HG02870 (cell line): ENCODE measurements at regions not wholly inside any gene's neighbourhood (a gene's known extent, or its start where the extent isn't known, plus 50 kb on each side); places are given as distances from the start of the nearest gene placed in this dataset.

Experiments
- ATAC-seq: cut with Tn5 transposase; IDR thresholded peaks from one replicate; pipeline ENCODE4 v1.9.1; 2021; ENCODE audit warnings: mild to moderate bottlenecking, moderate library complexity; ENCODE audit not compliant: unreplicated experiment

- ATAC-seq, result no peak
Observed at GRCh38 chr4:136458326-136458725, 1074.0 kb downstream of the PCDH18 start.

DNA sequence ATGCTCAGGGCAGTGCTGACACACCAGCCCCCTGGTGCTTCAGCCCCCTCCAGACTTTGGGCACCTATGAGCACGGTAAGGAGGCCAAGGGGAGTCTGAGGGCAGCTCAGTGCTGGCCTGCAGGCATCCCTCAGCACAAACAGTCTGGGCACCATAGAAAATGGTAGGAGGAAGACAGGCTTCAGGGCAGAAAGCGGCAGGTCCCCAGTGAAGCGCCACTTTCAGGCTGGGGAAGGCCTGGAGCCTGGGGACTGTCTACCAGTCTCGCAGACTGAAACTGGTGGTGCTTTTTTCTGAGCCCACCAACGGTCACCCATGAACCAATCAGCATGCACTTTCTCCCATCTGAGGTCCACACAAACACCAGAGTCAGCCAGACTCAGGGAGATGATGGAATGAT lies 1074.7 kb downstream of the PCDH18 start:
- no peak for ATAC-seq

- no peak for ATAC-seq
Observed at GRCh38 chr4:136457004-136457403, 1075.3 kb downstream of the PCDH18 start.

GRCh38 chr4:136443006-136443405 lies 1089.3 kb downstream of the PCDH18 start:
- no peak for ATAC-seq

GRCh38 chr4:136442447-136442846 lies 1089.8 kb downstream of the PCDH18 start:
- ATAC-seq, result no peak

DNA sequence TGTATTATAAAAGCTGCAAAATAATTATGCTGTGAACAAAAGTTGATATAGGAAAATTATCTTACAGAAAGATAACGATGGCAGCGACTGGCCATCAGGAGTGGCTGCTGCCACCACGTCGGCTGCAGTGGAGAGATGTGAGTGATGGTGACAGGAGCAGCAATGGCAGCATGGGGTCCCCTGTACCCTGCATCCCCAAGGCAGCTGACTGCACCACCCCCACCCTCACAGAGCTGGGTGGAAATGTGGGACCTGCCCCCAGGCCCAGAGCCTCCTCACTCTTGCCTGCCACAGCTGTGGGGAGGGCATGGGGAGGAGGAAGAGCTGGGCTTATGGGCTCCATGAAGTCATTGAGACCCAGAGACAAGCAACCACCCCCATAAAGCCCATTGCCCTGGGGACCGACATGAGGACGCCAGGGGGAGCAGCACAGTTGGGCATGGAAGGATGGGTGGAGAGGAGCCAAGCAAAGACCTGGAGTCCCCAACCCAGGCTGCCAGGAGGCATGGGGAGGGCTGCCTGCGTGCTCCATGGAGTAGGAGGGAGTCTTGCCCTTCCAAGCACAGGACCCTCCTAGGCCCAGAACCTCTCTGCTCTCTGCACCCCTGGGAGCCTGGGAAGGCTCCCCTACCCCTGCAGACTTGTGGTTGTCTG lies 1090.5 kb downstream of the PCDH18 start:
- no peak for ATAC-seq

GRCh38 chr4:136438645-136439044 lies 1093.6 kb downstream of the PCDH18 start:
- no peak for ATAC-seq

GRCh38 chr4:136424052-136424451 lies 1108.2 kb downstream of the PCDH18 start:
- ATAC-seq, result no peak

DNA sequence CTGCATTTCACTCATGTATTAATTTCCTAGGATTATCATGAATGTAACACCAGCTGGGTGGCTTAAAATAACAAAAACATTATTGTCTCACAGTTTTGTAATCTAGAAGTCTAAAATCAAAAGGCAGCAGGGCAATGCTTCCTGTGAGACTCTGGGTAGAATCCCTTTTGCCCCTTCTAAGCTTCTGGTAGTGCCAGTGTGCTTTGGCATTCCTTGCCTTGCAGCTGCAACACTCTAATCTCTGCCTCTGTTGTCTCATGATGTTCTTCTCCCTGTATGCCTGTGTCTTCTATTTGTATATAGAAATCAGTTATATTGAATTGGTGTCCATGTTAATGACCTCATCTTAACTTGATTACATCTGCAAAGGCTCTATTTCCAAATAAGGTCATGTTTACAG lies 1117.3 kb downstream of the PCDH18 start:
- ATAC-seq, result no peak

GRCh38 chr4:136412708-136413107 lies 1119.6 kb downstream of the PCDH18 start:
- no peak for ATAC-seq

- no peak for ATAC-seq
Observed at GRCh38 chr4:136400829-136401228, 1131.5 kb downstream of the PCDH18 start.

DNA sequence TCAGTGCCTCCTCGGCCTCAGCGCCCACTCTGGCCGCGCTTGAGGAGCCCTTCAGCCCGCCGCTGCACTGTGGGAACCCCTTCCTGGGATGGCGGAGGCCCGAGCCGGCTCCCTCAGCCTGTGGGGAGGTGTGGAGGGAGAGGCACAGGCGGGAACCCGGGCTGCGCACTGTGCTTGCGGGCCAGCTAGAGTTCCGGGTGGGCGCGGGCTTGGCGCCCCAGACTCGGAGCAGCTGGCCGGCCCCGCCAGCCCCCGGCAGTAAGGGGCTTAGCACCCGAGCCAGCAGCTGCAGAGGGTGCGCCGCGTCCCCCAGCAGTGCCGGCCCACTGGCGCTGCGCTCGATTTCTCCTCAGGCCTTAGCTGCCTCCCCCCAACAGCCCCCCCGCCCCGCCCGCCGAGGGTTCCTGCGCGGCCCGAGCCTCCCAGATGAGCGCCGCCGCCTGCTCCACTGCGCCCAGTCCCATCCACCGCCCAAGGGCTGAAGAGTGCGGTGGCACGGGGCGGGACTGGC lies 1137.0 kb downstream of the PCDH18 start:
- ATAC-seq, result no peak

DNA sequence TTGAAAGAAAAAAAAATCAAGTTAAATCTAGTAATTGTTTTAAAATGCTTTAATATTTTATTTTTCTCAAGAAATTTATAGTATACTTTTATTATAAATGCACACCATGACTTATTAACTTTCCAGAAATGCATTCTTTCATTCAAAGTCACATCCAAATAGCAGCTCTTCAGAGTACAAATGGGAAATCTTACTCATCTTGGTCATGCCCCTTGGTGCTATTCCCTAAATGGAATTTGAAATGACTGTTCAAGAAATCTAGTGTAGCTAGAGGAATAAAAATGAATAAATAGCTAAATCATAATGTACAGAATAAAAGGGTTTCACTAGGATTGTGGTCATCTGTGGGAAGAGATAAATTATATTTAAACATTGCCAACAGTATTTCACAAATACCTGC lies 1139.7 kb downstream of the PCDH18 start:
- ATAC-seq, result no peak

GRCh38 chr4:136390824-136391223 lies 1141.5 kb downstream of the PCDH18 start:
- no peak for ATAC-seq

DNA sequence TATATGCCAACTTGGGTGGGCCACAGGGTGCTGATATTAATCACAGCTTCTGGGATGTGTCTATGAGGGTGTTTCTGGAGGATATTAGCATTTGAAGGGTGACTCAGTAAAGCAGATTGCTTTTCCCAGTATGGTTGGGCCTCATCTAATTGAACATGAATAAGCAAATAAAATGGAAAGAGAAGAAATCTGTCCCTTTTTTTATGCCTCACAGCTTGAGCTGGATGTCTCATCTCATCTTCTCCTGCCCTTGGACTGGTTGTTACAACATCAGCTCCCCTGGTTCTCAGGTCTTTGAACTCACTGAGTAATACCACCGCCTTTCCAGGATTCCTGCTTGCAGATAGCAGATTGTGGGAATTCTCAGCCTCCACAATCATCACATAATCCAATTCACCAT lies 1149.2 kb downstream of the PCDH18 start:
- no peak for ATAC-seq

- no peak for ATAC-seq
Observed at GRCh38 chr4:136371231-136371630, 1161.1 kb downstream of the PCDH18 start.

- ATAC-seq, result no peak
Observed at GRCh38 chr4:136369073-136369472, 1163.2 kb downstream of the PCDH18 start.

- ATAC-seq, result no peak
Observed at GRCh38 chr4:136357556-136357955, 1174.7 kb downstream of the PCDH18 start.

- no peak for ATAC-seq
Observed at GRCh38 chr4:136355970-136356369, 1176.3 kb downstream of the PCDH18 start.

- ATAC-seq, result no peak
Observed at GRCh38 chr4:136343340-136343739, 1189.0 kb downstream of the PCDH18 start.

- no peak for ATAC-seq
Observed at GRCh38 chr4:136342666-136343065, 1189.6 kb downstream of the PCDH18 start.

DNA sequence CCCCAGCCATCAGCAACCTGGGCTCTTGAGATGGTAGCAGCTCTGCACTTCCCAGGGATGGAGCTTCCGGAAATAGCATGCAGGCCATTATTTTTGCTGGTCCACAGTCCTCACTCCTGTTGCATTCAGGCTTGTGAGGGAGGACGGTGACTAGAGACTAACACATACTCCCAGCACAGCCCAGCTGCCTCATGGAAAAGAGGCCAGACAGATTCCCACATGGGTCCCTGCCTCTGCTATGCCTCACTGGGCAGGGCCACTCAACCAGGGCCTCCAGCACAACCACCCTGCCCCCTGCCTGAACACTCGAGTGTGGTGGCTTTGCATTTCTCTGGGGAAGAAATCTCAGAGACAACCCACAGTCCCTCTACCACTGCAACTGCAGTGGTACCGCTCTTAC lies 1195.1 kb downstream of the PCDH18 start:
- ATAC-seq, result no peak

GRCh38 chr4:136336479-136336878 lies 1195.8 kb downstream of the PCDH18 start:
- ATAC-seq, result no peak
